NT2/D1 (cell line): ENCODE measurements at regions not wholly inside any gene's neighbourhood (a gene's known extent, or its start where the extent isn't known, plus 50 kb on each side); places are given as distances from the start of the nearest gene placed in this dataset.

Source experiments
- SUZ12 ChIP-seq: IDR thresholded peaks from 2 replicates; pipeline ENCODE4 v1.6.1; 2011; ENCODE audit not compliant: insufficient read length, insufficient read depth; ENCODE audit errors: extremely low read depth
- YY1 ChIP-seq: IDR thresholded peaks from 2 replicates; pipeline ENCODE4 v1.6.1; 2011; ENCODE audit not compliant: insufficient read length, insufficient read depth
- ZNF274 ChIP-seq: IDR thresholded peaks from 2 replicates; pipeline ENCODE4 v1.6.1; 2011; ENCODE audit warnings: mild to moderate bottlenecking, low read depth, low read length

- no peak for TF ChIP-seq ZNF274
- TF ChIP-seq SUZ12: no peak
- no peak for TF ChIP-seq YY1
These were observed 114.1 kb upstream of the PRMT8 start for GRCh38 chr12:3376779-3377455.
